Adrenal gland (tissue), 5 donors: ENCODE measurements at regions not wholly inside any gene's neighbourhood (a gene's known extent, or its start where the extent isn't known, plus 50 kb on each side); places are given as distances from the start of the nearest gene placed in this dataset.

Source experiments
- CTCF ChIP-seq, 6 experiments: fragments of 450-650 bp in 4 of 6; fragments of 200-600 bp in 2 of 6; sonication (generic) in 1 of 6; IDR thresholded peaks; 1 replicate in 5 of 6; 2 replicates in 1 of 6; pipeline versions ENCODE4 v1.5.1 to v1.8.0; 2016 to 2021; ENCODE audit warnings: antibody characterized with exemption in 6 of 6, mild to moderate bottlenecking in 2 of 6, moderate library complexity in 1 of 6
- POLR2A ChIP-seq, 2 donors: fragments of 450-650 bp; IDR thresholded peaks; one replicate each; pipeline ENCODE4 v1.6.1; 2017; ENCODE audit warnings: antibody characterized with exemption in 2 of 2, mild to moderate bottlenecking in 2 of 2, moderate library complexity in 1 of 2
- donor health status: DM: no; HTN: no; CAD: no.

DNA sequence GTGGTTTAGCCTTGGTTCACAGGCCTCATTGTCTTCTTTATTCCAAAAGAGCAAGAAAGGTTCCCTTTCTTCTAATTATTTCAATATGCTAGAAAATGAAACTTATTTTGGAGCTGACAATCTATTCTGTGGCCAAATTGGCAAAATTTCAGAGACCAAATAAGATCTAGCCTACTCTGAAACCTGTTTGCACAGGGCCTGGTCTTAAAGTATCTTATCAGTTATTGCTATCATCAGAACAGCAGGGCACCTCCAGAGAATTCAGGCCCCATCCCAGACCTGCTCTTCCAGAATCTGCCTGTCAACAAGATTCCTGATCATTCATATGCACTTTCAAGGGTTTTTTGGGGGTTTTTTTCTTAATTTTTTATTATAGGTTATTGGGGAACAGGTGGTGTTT is 198.7 kb downstream of the ANAPC1 start:
- TF ChIP-seq CTCF (IDR thresholded peaks at IDR 0.05), result no peak
- TF ChIP-seq POLR2A (IDR thresholded peaks at IDR 0.05), result no peak
